ENCODE measurements at regions not wholly inside any gene's neighbourhood (a gene's known extent, or its start where the extent isn't known, plus 50 kb on each side); places are given as distances from the start of the nearest gene placed in this dataset.
A peak's percentile ranks its signal among the peaks of the same experiment; 100 is the strongest.

DNA sequence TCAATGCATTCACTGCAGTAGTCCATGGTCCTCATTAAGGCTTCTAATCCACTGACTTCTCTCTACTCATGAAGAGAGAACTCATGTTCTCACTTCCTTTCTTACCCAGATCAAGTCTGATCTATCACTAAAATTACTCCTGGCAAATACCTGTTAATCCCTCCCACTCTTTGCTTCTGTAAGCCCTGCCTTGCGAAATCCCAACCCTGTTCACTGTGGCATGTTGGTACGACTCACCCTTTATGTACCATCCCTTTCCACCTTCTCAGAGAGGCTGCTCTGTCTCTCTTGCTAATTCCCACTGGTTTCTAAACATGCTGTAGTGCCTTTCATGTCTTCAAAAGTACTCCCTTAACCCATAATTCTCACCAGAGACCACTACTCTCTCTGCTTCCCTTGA, 272.2 kb upstream of the ACVR2A start:
- Mint-ChIP-seq H3K4me3 (no peak overlapping the region), H3K36me3 (ENCODE audit: low read depth) (peaks cover 2% of the 10 kb centered on the region), H3K27ac (no peak overlapping the region), H3K27me3 (no peaks in the 10 kb centered on the region), H3K4me1 (no peaks in the 10 kb centered on the region)
- ATAC-seq = no peak
- no peak for DNase-seq
- no peaks in the 10 kb centered on the region for H3K9me3 ChIP-seq (ENCODE audit: control insufficient read depth, low read length, poor library complexity, severe bottlenecking)

DNA sequence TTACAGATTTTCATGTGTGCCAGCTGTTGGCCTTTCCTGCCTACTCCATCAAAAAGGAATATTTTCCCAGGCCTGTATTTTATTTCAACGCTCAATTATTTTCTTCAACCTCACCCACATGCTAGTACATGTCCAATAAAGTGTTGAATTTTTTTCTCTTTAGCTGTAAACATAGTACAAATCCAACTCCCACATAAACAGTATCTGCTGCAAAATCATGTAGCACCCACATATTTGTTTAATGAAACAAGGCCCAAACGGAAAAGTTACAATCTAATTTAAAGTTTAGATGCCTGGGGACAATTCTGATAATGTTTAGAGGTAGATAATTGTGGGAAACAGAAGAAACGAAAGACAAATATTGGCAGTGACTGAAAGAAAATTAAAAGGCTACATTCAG, 275.4 kb upstream of the ACVR2A start:
- H3K27me3 Mint-ChIP-seq = no peaks in the 10 kb centered on the region
- ATAC-seq (no peak), DNase-seq (no peak)
- H3K9me3 ChIP-seq (ENCODE audit: control insufficient read depth, low read length, poor library complexity, severe bottlenecking) = no peaks in the 10 kb centered on the region
- no peaks in the 10 kb centered on the region for H3K4me1 Mint-ChIP-seq
- no peak overlapping the region for H3K4me3 Mint-ChIP-seq
- no peak overlapping the region for H3K27ac Mint-ChIP-seq
- peaks cover 2% of the 10 kb centered on the region for H3K36me3 Mint-ChIP-seq (ENCODE audit: low read depth)

- no peaks in the 10 kb centered on the region for H3K27me3 Mint-ChIP-seq
- H3K4me3 Mint-ChIP-seq = no peak overlapping the region
Observed at GRCh38 chr2:147568109-147568508, 276.7 kb upstream of the ACVR2A start.

GRCh38 chr2:147567136-147567535, 277.7 kb upstream of the ACVR2A start:
- no peak overlapping the region for H3K4me3 Mint-ChIP-seq
- H3K9me3 ChIP-seq (ENCODE audit: control insufficient read depth, low read length, poor library complexity, severe bottlenecking) = no peaks in the 10 kb centered on the region
- ATAC-seq (no peak), DNase-seq (no peak)
- H3K27me3 Mint-ChIP-seq = no peaks in the 10 kb centered on the region
- no peak overlapping the region for H3K27ac Mint-ChIP-seq
- peaks cover 2% of the 10 kb centered on the region for H3K36me3 Mint-ChIP-seq (ENCODE audit: low read depth)
- no peaks in the 10 kb centered on the region for H3K4me1 Mint-ChIP-seq

More at GRCh38 chr2:147568109-147568508, 276.7 kb upstream of the ACVR2A start:
- no peaks in the 10 kb centered on the region for H3K4me1 Mint-ChIP-seq
- DNase-seq (no peak), ATAC-seq (no peak)
- H3K27ac Mint-ChIP-seq = no peak overlapping the region
- H3K9me3 ChIP-seq (ENCODE audit: control insufficient read depth, low read length, poor library complexity, severe bottlenecking) = no peaks in the 10 kb centered on the region
- peaks cover 2% of the 10 kb centered on the region for H3K36me3 Mint-ChIP-seq (ENCODE audit: low read depth)

GRCh38 chr2:147560810-147561535, 283.9 kb upstream of the ACVR2A start:
- Mint-ChIP-seq H3K4me1 (peaks cover 3% of the 10 kb centered on the region), H3K36me3 (ENCODE audit: low read depth) (no peaks in the 10 kb centered on the region), H3K4me3 (no peak overlapping the region), H3K27me3 (no peaks in the 10 kb centered on the region), H3K27ac (no peak overlapping the region)
- no peaks in the 10 kb centered on the region for H3K9me3 ChIP-seq (ENCODE audit: control insufficient read depth, low read length, poor library complexity, severe bottlenecking)
- ATAC-seq (no peak), DNase-seq (no peak)

DNA sequence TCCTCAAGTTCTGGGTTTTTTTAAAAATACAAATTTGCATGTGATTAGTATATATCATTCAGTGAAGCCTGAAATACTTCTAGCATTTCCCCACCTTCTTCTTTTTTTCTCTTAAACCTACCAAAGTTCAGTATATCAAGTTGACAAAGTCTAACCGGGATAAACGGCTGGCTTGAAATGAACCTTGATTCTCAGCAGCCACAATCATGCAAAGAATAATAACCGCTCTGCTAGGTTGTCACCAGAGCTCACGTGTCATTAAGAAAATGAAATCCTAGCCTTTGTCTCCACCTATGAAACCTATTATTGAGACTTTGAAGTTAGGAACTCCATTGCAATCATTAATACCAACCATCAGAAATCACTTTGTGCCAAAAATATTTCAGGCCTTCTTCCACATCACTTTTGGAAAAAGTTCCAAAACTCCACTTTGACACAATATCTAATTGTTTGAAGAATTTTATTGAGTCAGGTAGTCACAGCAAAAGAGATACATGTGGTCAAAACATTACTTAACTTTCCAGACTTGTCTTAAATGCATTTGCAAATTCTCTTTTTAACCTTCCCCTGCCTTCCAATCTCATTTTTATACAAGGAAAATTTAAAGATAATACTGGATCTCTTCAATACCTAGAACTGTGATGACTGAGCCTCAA, 285.6 kb upstream of the ACVR2A start:
- peaks cover 3% of the 10 kb centered on the region for H3K4me1 Mint-ChIP-seq
- H3K4me3 Mint-ChIP-seq = no peak overlapping the region
- H3K27me3 Mint-ChIP-seq = no peaks in the 10 kb centered on the region
- DNase-seq = no peak
- no peak for ATAC-seq
- no peak overlapping the region for H3K27ac Mint-ChIP-seq
- no peaks in the 10 kb centered on the region for H3K9me3 ChIP-seq (ENCODE audit: control insufficient read depth, low read length, poor library complexity, severe bottlenecking)
- no peaks in the 10 kb centered on the region for H3K36me3 Mint-ChIP-seq (ENCODE audit: low read depth)

GRCh38 chr2:147558620-147559019, 286.2 kb upstream of the ACVR2A start:
- Mint-ChIP-seq H3K27ac (no peak overlapping the region), H3K4me3 (peak overlapping the region; percentile 28), H3K4me1 (peaks cover 3% of the 10 kb centered on the region), H3K27me3 (no peaks in the 10 kb centered on the region), H3K36me3 (ENCODE audit: low read depth) (no peaks in the 10 kb centered on the region)
- DNase-seq = no peak
- no peak for ATAC-seq
- H3K9me3 ChIP-seq (ENCODE audit: control insufficient read depth, low read length, poor library complexity, severe bottlenecking) = no peaks in the 10 kb centered on the region

- H3K4me3 Mint-ChIP-seq = no peak overlapping the region
- H3K27ac Mint-ChIP-seq = no peak overlapping the region
- H3K9me3 ChIP-seq (ENCODE audit: control insufficient read depth, low read length, poor library complexity, severe bottlenecking) = no peaks in the 10 kb centered on the region
- H3K36me3 Mint-ChIP-seq (ENCODE audit: low read depth) = no peaks in the 10 kb centered on the region
- peaks cover 4% of the 10 kb centered on the region for H3K27me3 Mint-ChIP-seq
- no peak for DNase-seq
- ATAC-seq = no peak
- peaks cover 3% of the 10 kb centered on the region for H3K4me1 Mint-ChIP-seq
Observed at GRCh38 chr2:147554521-147555107, 290.2 kb upstream of the ACVR2A start.

- no peaks in the 10 kb centered on the region for H3K36me3 Mint-ChIP-seq (ENCODE audit: low read depth)
- no peak for DNase-seq
- H3K27me3 Mint-ChIP-seq = peaks cover 4% of the 10 kb centered on the region
- peaks cover 3% of the 10 kb centered on the region for H3K4me1 Mint-ChIP-seq
- H3K9me3 ChIP-seq (ENCODE audit: control insufficient read depth, low read length, poor library complexity, severe bottlenecking) = no peaks in the 10 kb centered on the region
- H3K27ac Mint-ChIP-seq = no peak overlapping the region
- ATAC-seq = no peak
- H3K4me3 Mint-ChIP-seq = no peak overlapping the region
Observed at GRCh38 chr2:147553775-147554271, 291.0 kb upstream of the ACVR2A start.

GRCh38 chr2:147550995-147551731, 293.7 kb upstream of the ACVR2A start:
- H3K4me1 Mint-ChIP-seq = no peaks in the 10 kb centered on the region
- no peak overlapping the region for H3K4me3 Mint-ChIP-seq
- DNase-seq (no peak), ATAC-seq (no peak)
- no peak overlapping the region for H3K27ac Mint-ChIP-seq
- peaks cover 4% of the 10 kb centered on the region for H3K27me3 Mint-ChIP-seq
- H3K36me3 Mint-ChIP-seq (ENCODE audit: low read depth) = no peaks in the 10 kb centered on the region
- H3K9me3 ChIP-seq (ENCODE audit: control insufficient read depth, low read length, poor library complexity, severe bottlenecking) = no peaks in the 10 kb centered on the region

DNA sequence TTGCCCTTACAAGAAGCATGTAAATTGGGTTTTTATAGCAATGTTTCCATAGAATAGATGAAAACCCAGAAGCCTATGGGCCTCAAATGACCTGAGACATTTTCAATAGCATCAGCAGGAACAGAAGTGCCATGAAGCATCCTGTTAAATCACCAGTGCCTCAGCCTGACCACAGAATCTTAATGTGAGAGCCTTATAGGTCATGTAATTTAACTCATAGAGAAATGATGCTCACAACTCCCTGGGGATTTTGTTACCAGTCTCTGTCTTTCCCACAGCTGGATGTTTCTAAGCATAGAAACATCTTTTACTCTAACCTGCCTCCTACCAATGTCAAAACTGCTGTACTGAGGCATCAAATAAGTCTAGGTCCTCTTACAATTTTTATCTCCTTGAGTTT, 295.8 kb upstream of the ACVR2A start:
- no peaks in the 10 kb centered on the region for H3K4me1 Mint-ChIP-seq
- ATAC-seq (no peak), DNase-seq (no peak)
- no peaks in the 10 kb centered on the region for H3K9me3 ChIP-seq (ENCODE audit: control insufficient read depth, low read length, poor library complexity, severe bottlenecking)
- no peak overlapping the region for H3K4me3 Mint-ChIP-seq
- peaks cover 4% of the 10 kb centered on the region for H3K27me3 Mint-ChIP-seq
- H3K36me3 Mint-ChIP-seq (ENCODE audit: low read depth) = no peaks in the 10 kb centered on the region
- no peak overlapping the region for H3K27ac Mint-ChIP-seq

- Mint-ChIP-seq H3K27me3 (peaks cover 4% of the 10 kb centered on the region), H3K36me3 (ENCODE audit: low read depth) (no peaks in the 10 kb centered on the region), H3K4me3 (no peak overlapping the region), H3K4me1 (no peaks in the 10 kb centered on the region), H3K27ac (no peak overlapping the region)
- H3K9me3 ChIP-seq (ENCODE audit: control insufficient read depth, low read length, poor library complexity, severe bottlenecking) = no peaks in the 10 kb centered on the region
- no peak for ATAC-seq
- DNase-seq = no peak
Observed at GRCh38 chr2:147548451-147548850, 296.4 kb upstream of the ACVR2A start.

DNA sequence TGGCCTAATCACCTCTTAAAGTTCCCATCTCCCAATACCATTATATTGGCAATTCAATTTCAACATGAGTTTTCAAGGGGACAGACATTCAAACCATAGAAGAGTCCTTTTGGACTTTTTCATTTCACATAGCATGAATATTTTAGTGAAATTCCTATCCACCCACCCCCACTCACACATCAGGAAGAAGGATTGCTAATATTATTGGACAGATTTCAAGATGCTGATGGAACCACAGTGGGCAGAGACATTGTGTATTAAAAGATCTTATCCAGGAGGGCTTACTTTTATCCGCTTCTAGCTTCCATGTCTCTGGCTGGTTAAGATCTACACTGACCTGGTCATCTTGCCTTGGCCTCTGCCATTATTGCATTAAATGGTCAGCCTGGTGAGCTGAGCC, 297.4 kb upstream of the ACVR2A start:
- DNase-seq (no peak), ATAC-seq (no peak)

More for the DNA sequence above, 297.4 kb upstream of the ACVR2A start:
- no peaks in the 10 kb centered on the region for H3K9me3 ChIP-seq (ENCODE audit: control insufficient read depth, low read length, poor library complexity, severe bottlenecking)
- no peak overlapping the region for H3K4me3 Mint-ChIP-seq
- no peaks in the 10 kb centered on the region for H3K36me3 Mint-ChIP-seq (ENCODE audit: low read depth)
- no peaks in the 10 kb centered on the region for H3K4me1 Mint-ChIP-seq
- no peak overlapping the region for H3K27ac Mint-ChIP-seq
- no peaks in the 10 kb centered on the region for H3K27me3 Mint-ChIP-seq
